Neural cell (in vitro differentiated cells): ENCODE measurements at regions not wholly inside any gene's neighbourhood (a gene's known extent, or its start where the extent isn't known, plus 50 kb on each side); places are given as distances from the start of the nearest gene placed in this dataset.

Experiments used
- CTCF ChIP-seq: fragments of 450-650 bp; IDR thresholded peaks from 2 replicates; pipeline ENCODE4 v1.5.1; 2014; ENCODE audit warnings: antibody characterized with exemption, mild to moderate bottlenecking, moderate library complexity; ENCODE audit not compliant: poor library complexity, severe bottlenecking
- EZH2 ChIP-seq: fragments of 200-600, 300-800 bp; shearing (Covaris generic), sonication (generic); IDR thresholded peaks from 2 replicates; pipeline ENCODE4 v1.6.1; 2014; ENCODE audit warnings: antibody characterized with exemption, low read length, borderline replicate concordance, mild to moderate bottlenecking; ENCODE audit not compliant: insufficient read depth, poor library complexity, severe bottlenecking
- POLR2AphosphoS5 ChIP-seq: IDR thresholded peaks from 2 replicates; pipeline ENCODE4 v1.6.1; 2012

- TF ChIP-seq EZH2 (no peak), CTCF (no peak), POLR2AphosphoS5 (no peak)
Measured at GRCh38 chrX:43525901-43526610, 130.0 kb upstream of the MAOA start.
